ENCODE measurements at regions not wholly inside any gene's neighbourhood (a gene's known extent, or its start where the extent isn't known, plus 50 kb on each side); places are given as distances from the start of the nearest gene placed in this dataset.

DNA sequence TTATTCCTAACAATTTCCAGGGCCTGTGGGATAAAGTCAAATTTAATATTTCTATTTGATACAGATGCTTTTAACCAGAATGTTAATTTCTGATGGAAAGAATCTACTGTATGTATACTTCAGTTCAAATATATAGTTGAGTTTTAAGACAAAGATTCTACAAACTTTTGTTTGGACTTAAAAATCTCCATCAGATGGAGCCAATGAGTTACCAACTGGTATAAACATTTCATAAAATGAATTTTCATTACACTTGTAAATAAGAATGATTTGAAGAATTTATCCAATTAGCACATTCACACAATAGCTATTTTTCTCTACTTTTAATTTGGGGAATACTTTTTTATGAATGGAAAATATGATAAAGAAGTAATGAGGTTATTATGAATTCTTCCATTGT, 425.2 kb upstream of the MIS18BP1 start:
- TF ChIP-seq, protein P1, sequence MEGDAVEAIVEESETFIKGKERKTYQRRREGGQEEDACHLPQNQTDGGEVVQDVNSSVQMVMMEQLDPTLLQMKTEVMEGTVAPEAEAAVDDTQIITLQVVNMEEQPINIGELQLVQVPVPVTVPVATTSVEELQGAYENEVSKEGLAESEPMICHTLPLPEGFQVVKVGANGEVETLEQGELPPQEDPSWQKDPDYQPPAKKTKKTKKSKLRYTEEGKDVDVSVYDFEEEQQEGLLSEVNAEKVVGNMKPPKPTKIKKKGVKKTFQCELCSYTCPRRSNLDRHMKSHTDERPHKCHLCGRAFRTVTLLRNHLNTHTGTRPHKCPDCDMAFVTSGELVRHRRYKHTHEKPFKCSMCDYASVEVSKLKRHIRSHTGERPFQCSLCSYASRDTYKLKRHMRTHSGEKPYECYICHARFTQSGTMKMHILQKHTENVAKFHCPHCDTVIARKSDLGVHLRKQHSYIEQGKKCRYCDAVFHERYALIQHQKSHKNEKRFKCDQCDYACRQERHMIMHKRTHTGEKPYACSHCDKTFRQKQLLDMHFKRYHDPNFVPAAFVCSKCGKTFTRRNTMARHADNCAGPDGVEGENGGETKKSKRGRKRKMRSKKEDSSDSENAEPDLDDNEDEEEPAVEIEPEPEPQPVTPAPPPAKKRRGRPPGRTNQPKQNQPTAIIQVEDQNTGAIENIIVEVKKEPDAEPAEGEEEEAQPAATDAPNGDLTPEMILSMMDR (IDR thresholded peaks at IDR 0.05; ENCODE audit: insufficient read depth, low read length, poor library complexity, severe bottlenecking) = no peak
- TF ChIP-seq EZH2phosphoT487 (conservative IDR thresholded peaks at IDR 0.05; ENCODE audit: low read length) = no peak
